Cardiac muscle cell (in vitro differentiated cells and primary cell): ENCODE measurements at regions not wholly inside any gene's neighbourhood (a gene's known extent, or its start where the extent isn't known, plus 50 kb on each side); places are given as distances from the start of the nearest gene placed in this dataset.

Experiments
- DNase-seq, 2 donors: peaks; one replicate each; pipeline versions ENCODE4 v3.0.0 to v3.0.0-alpha.2; 2010 to 2017; ENCODE audit warnings: low read depth in 1 of 2, low spot score in 1 of 2
- H3K27ac ChIP-seq: fragments of 200-600 bp; sonication (generic); 2 replicates; pipeline ENCODE4 v1.5.1; 2016
- H3K27me3 ChIP-seq: fragments of 200-600 bp; sonication (generic); 2 replicates; pipeline ENCODE4 v1.6.0; 2016; ENCODE audit warnings: control low read depth
- H3K36me3 ChIP-seq: fragments of 200-600 bp; sonication (generic); 2 replicates; pipeline ENCODE4 v1.5.1; 2016; ENCODE audit warnings: control low read depth
- H3K4me1 ChIP-seq: fragments of 200-600 bp; sonication (generic); 2 replicates; pipeline ENCODE4 v1.8.1; 2017; ENCODE audit warnings: low read depth, mild to moderate bottlenecking, mixed run types
- H3K4me3 ChIP-seq: fragments of 200-600 bp; sonication (generic); 2 replicates; pipeline ENCODE4 v1.5.1; 2016; ENCODE audit warnings: mild to moderate bottlenecking
- H3K9me3 ChIP-seq: fragments of 200-600 bp; sonication (generic); 2 replicates; pipeline ENCODE4 v1.5.1; 2017; ENCODE audit warnings: low read depth, mild to moderate bottlenecking, control low read depth
- CTCF ChIP-seq: IDR thresholded peaks from 2 replicates; pipeline ENCODE4 v1.5.1; 2012; ENCODE audit warnings: low read depth, mild to moderate bottlenecking, low read length

- Histone ChIP-seq H3K36me3 (no peaks in the 10 kb centered on the region), H3K4me3 (no peak overlapping the region), H3K9me3 (peaks cover 3% of the 10 kb centered on the region), H3K27me3 (no peaks in the 10 kb centered on the region), H3K4me1 (no peaks in the 10 kb centered on the region), H3K27ac (no peak overlapping the region)
- TF ChIP-seq CTCF, result no peak
- peak in 1 of 2 donors; percentile 40 for DNase-seq
These were observed 134.2 kb downstream of the PWWP3B start for GRCh38 chrX:106302304-106302703.

GRCh38 chrX:106306391-106306947 is 138.4 kb downstream of the PWWP3B start:
- Histone ChIP-seq H3K9me3 (peaks cover 3% of the 10 kb centered on the region), H3K27me3 (no peaks in the 10 kb centered on the region), H3K27ac (no peak overlapping the region), H3K4me1 (no peaks in the 10 kb centered on the region), H3K36me3 (no peaks in the 10 kb centered on the region), H3K4me3 (no peak overlapping the region)
- no peak for DNase-seq
- no peak for TF ChIP-seq CTCF

GRCh38 chrX:106323357-106323756 is 155.3 kb downstream of the PWWP3B start:
- DNase-seq, result no peak
- no peak overlapping the region for H3K27ac ChIP-seq
- H3K36me3 ChIP-seq, result no peaks in the 10 kb centered on the region
- H3K4me1 ChIP-seq, result no peaks in the 10 kb centered on the region
- no peak overlapping the region for H3K4me3 ChIP-seq
- H3K9me3 ChIP-seq, result no peaks in the 10 kb centered on the region
- TF ChIP-seq CTCF, result no peak
- no peaks in the 10 kb centered on the region for H3K27me3 ChIP-seq

- no peak overlapping the region for H3K4me3 ChIP-seq
These were observed 163.5 kb downstream of the PWWP3B start for GRCh38 chrX:106331606-106332005.

GRCh38 chrX:106341823-106342222 is 173.7 kb downstream of the PWWP3B start:
- H3K27me3 ChIP-seq, result no peaks in the 10 kb centered on the region
- H3K36me3 ChIP-seq, result no peaks in the 10 kb centered on the region
- no peaks in the 10 kb centered on the region for H3K4me1 ChIP-seq
- TF ChIP-seq CTCF, result no peak
- no peak overlapping the region for H3K4me3 ChIP-seq
- DNase-seq, result no peak
- H3K27ac ChIP-seq, result no peak overlapping the region
- no peaks in the 10 kb centered on the region for H3K9me3 ChIP-seq

More at GRCh38 chrX:106331606-106332005, 163.5 kb downstream of the PWWP3B start:
- Histone ChIP-seq H3K9me3 (no peaks in the 10 kb centered on the region), H3K27me3 (no peaks in the 10 kb centered on the region), H3K27ac (no peak overlapping the region), H3K36me3 (no peaks in the 10 kb centered on the region), H3K4me1 (no peaks in the 10 kb centered on the region)
- no peak for TF ChIP-seq CTCF
- no peak for DNase-seq
